Right lobe of liver (tissue), 4 donors: ENCODE measurements at regions not wholly inside any gene's neighbourhood (a gene's known extent, or its start where the extent isn't known, plus 50 kb on each side); places are given as distances from the start of the nearest gene placed in this dataset.

ENCODE experiments used
- CTCF ChIP-seq, 4 donors: fragments of 200-600 bp in 3 of 4; fragments of 450-650 bp in 1 of 4; IDR thresholded peaks; one replicate each; pipeline versions ENCODE4 v1.5.1 to v1.8.0; 2016 to 2022; ENCODE audit warnings: antibody characterized with exemption in 4 of 4, mild to moderate bottlenecking in 2 of 4
- POLR2A ChIP-seq: fragments of 450-650 bp; IDR thresholded peaks from one replicate; pipeline ENCODE4 v1.6.1; 2017; ENCODE audit warnings: antibody characterized with exemption, mild to moderate bottlenecking
- donor health status: DM: no; HTN: no; CAD: no.
- donor health status: DM: no; HTN: no; CAD: no.
- donor health status: DM: no; HTN: yes; CAD: no.

- TF ChIP-seq CTCF (IDR thresholded peaks at IDR 0.05): no peak
- no peak for TF ChIP-seq POLR2A
These were observed 257.7 kb upstream of the PLET1 start for GRCh38 chr11:112518371-112518770.
